GM12892 (cell line): ENCODE measurements at regions not wholly inside any gene's neighbourhood (a gene's known extent, or its start where the extent isn't known, plus 50 kb on each side); places are given as distances from the start of the nearest gene placed in this dataset.

Experiments
- POLR2A ChIP-seq: IDR thresholded peaks from 2 replicates; pipeline ENCODE4 v1.6.1; 2011; ENCODE audit warnings: low read depth, low read length, control low read depth
- POLR2AphosphoS5 ChIP-seq: IDR thresholded peaks from 2 replicates; pipeline ENCODE4 v1.6.1; 2011; ENCODE audit warnings: low read depth, low read length, control low read depth

DNA sequence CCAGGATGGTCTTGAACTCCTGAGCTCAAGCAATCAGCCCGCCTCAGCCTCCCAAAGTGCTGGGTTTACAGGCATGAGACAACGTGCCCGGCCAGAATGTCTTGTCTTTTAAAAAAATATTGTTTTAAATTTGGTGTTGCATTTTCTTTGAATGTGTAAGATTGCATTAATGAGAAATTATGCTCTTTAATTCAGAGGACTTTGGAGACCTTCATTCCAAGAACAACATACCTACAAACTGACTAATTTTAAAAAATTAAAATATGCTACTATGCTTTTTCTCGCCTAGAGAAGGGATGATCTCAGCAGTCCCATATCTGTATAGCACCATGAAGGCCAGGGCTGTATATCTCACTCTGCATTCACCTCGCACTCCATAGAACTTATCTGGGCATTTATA is 204.3 kb upstream of the SLC7A11 start:
- no peak for TF ChIP-seq POLR2A
- no peak for TF ChIP-seq POLR2AphosphoS5
